Loucy (cell line): ENCODE measurements at regions not wholly inside any gene's neighbourhood (a gene's known extent, or its start where the extent isn't known, plus 50 kb on each side); places are given as distances from the start of the nearest gene placed in this dataset.

Experiments used
- H2AFZ ChIP-seq: fragments of 200-600 bp; sonication (generic); 2 replicates; pipeline ENCODE4 v1.6.0; 2016; ENCODE audit warnings: antibody characterized with exemption, mild to moderate bottlenecking, low read length, moderate library complexity
- H3F3A ChIP-seq: fragments of 200-600 bp; 2 replicates; pipeline ENCODE4 v1.6.0; 2016; ENCODE audit warnings: antibody characterized with exemption, low read depth, mild to moderate bottlenecking
- H3K27me3 ChIP-seq: fragments of 200-600 bp; sonication (generic); 2 replicates; pipeline ENCODE4 v1.6.1; 2014; ENCODE audit warnings: low read length, mild to moderate bottlenecking; ENCODE audit not compliant: insufficient read depth, poor library complexity, severe bottlenecking
- H3K36me3 ChIP-seq: fragments of 200-600 bp; sonication (generic); 2 replicates; pipeline ENCODE4 v1.6.1; 2016; ENCODE audit warnings: low read length; ENCODE audit not compliant: insufficient read depth
- H3K4me1 ChIP-seq: fragments of 200-600 bp; sonication (generic); 2 replicates; pipeline ENCODE4 v1.5.1; 2014; ENCODE audit warnings: low read length, mild to moderate bottlenecking; ENCODE audit not compliant: insufficient read depth, poor library complexity, severe bottlenecking
- H3K4me2 ChIP-seq: fragments of 200-600 bp; sonication (generic); 2 replicates; pipeline ENCODE4 v1.6.0; 2014; ENCODE audit warnings: antibody characterized with exemption, low read length, low read depth, mild to moderate bottlenecking; ENCODE audit not compliant: poor library complexity, severe bottlenecking
- H3K4me3 ChIP-seq: fragments of 200-600 bp; sonication (generic); 2 replicates; pipeline ENCODE4 v1.5.1; 2014; ENCODE audit warnings: low read length, mild to moderate bottlenecking, mixed read lengths; ENCODE audit not compliant: poor library complexity, severe bottlenecking
- H3K79me2 ChIP-seq: fragments of 200-600 bp; sonication (generic); 2 replicates; pipeline ENCODE4 v1.6.1; 2014; ENCODE audit warnings: low read length; ENCODE audit not compliant: insufficient read depth
- H3K9ac ChIP-seq: fragments of 200-600 bp; sonication (generic); 2 replicates; pipeline ENCODE4 v1.6.0; 2014; ENCODE audit warnings: mild to moderate bottlenecking, low read depth, low read length, moderate library complexity; ENCODE audit not compliant: poor library complexity, severe bottlenecking
- H3K9me2 ChIP-seq: fragments of 200-600 bp; sonication (generic); replicated peaks from 2 replicates; pipeline ENCODE4 v1.6.1; 2016; ENCODE audit warnings: low read depth, low read length, mixed read lengths
- H3K9me3 ChIP-seq: fragments of 200-600 bp; sonication (generic); 2 replicates; pipeline ENCODE4 v1.6.1; 2014; ENCODE audit warnings: mild to moderate bottlenecking, antibody characterized with exemption, low read length, low read depth; ENCODE audit not compliant: insufficient read depth
- H4K20me1 ChIP-seq: fragments of 200-600 bp; sonication (generic); 2 replicates; pipeline ENCODE4 v1.6.0; 2014; ENCODE audit warnings: antibody characterized with exemption, low read length, mild to moderate bottlenecking; ENCODE audit not compliant: insufficient read depth, poor library complexity, severe bottlenecking
- EZH2phosphoT487 ChIP-seq: fragments of 200-600 bp; IDR thresholded peaks from 2 replicates; pipeline ENCODE4 v1.6.1; 2018; ENCODE audit warnings: antibody characterized with exemption, mild to moderate bottlenecking, moderate library complexity, borderline replicate concordance
- TF ChIP-seq, protein P1 (sequence below): fragments of 200-600 bp; sonication (generic); conservative IDR thresholded peaks from 2 replicates; pipeline ENCODE4 v1.5.1; 2014; ENCODE audit warnings: mild to moderate bottlenecking, antibody characterized with exemption, low read length

DNA sequence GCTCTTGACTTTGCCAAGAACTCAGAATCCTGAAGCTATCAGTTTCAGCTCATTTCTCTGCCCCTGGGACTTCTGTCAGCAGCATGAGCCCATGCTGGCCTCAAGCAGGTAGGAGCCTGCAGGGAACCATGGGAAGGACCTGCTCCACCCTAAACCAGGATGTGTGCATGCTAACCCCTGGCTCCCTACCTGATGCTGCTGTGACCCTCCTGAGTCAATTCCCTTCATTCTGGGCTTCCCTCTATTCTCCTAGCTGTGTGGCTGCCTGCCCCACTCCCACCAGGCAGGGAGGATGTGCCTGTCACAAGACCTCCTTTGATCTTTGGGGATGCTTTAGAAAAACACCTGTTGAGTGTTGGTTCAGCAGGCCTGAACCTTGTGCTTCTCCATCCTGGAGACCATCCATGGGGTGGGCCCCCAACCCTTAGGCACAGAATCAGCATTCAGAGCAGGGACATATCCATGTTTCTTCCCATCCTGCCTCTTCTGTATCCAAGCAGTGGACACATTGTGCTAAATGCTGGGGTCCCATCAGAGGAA is 117.1 kb upstream of the CCL21 start:
- Histone ChIP-seq H3K9me2 (no peaks in the 10 kb centered on the region), H3K9me3 (no peaks in the 10 kb centered on the region), H3K4me1 (no peaks in the 10 kb centered on the region), H3K27me3 (no peaks in the 10 kb centered on the region), H3K4me2 (no peak overlapping the region), H4K20me1 (no peaks in the 10 kb centered on the region), H3K4me3 (no peak overlapping the region), H2AFZ (no peak overlapping the region), H3K79me2 (no peaks in the 10 kb centered on the region), H3K36me3 (no peaks in the 10 kb centered on the region), H3F3A (no peaks in the 10 kb centered on the region), H3K9ac (no peak overlapping the region)
- TF ChIP-seq, protein P1, sequence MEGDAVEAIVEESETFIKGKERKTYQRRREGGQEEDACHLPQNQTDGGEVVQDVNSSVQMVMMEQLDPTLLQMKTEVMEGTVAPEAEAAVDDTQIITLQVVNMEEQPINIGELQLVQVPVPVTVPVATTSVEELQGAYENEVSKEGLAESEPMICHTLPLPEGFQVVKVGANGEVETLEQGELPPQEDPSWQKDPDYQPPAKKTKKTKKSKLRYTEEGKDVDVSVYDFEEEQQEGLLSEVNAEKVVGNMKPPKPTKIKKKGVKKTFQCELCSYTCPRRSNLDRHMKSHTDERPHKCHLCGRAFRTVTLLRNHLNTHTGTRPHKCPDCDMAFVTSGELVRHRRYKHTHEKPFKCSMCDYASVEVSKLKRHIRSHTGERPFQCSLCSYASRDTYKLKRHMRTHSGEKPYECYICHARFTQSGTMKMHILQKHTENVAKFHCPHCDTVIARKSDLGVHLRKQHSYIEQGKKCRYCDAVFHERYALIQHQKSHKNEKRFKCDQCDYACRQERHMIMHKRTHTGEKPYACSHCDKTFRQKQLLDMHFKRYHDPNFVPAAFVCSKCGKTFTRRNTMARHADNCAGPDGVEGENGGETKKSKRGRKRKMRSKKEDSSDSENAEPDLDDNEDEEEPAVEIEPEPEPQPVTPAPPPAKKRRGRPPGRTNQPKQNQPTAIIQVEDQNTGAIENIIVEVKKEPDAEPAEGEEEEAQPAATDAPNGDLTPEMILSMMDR: no peak

GRCh38 chr9:34825775-34826174 is 115.8 kb upstream of the CCL21 start:
- Histone ChIP-seq H3K9ac (no peak overlapping the region), H3K27me3 (no peaks in the 10 kb centered on the region), H3K9me2 (no peaks in the 10 kb centered on the region), H3K36me3 (no peaks in the 10 kb centered on the region), H3K79me2 (no peaks in the 10 kb centered on the region), H3K4me2 (no peak overlapping the region), H4K20me1 (no peaks in the 10 kb centered on the region), H3K9me3 (no peaks in the 10 kb centered on the region), H3F3A (no peaks in the 10 kb centered on the region), H3K4me3 (no peak overlapping the region), H3K4me1 (no peaks in the 10 kb centered on the region), H2AFZ (no peak overlapping the region)
- no peak for TF ChIP-seq EZH2phosphoT487
- TF ChIP-seq, protein P1: no peak

GRCh38 chr9:34823778-34824177 is 113.8 kb upstream of the CCL21 start:
- TF ChIP-seq, protein P1: no peak
- TF ChIP-seq EZH2phosphoT487: no peak
- no peak overlapping the region for H3K4me2 ChIP-seq
- no peaks in the 10 kb centered on the region for H3K27me3 ChIP-seq
- no peaks in the 10 kb centered on the region for H3K9me3 ChIP-seq
- no peaks in the 10 kb centered on the region for H3F3A ChIP-seq
- H4K20me1 ChIP-seq: no peaks in the 10 kb centered on the region
- H3K36me3 ChIP-seq: no peaks in the 10 kb centered on the region
- H3K9ac ChIP-seq: no peak overlapping the region
- no peak overlapping the region for H3K4me3 ChIP-seq
- H3K4me1 ChIP-seq: no peaks in the 10 kb centered on the region
- H2AFZ ChIP-seq: no peak overlapping the region
- no peaks in the 10 kb centered on the region for H3K9me2 ChIP-seq
- H3K79me2 ChIP-seq: no peaks in the 10 kb centered on the region
